ENCODE measurements at regions not wholly inside any gene's neighbourhood (a gene's known extent, or its start where the extent isn't known, plus 50 kb on each side); places are given as distances from the start of the nearest gene placed in this dataset.
"Not testable (repeated sequence)": the region's sequence is repeated elsewhere in the genome, so short reads cannot be mapped to it uniquely, and the experiment has no call there.

DNA sequence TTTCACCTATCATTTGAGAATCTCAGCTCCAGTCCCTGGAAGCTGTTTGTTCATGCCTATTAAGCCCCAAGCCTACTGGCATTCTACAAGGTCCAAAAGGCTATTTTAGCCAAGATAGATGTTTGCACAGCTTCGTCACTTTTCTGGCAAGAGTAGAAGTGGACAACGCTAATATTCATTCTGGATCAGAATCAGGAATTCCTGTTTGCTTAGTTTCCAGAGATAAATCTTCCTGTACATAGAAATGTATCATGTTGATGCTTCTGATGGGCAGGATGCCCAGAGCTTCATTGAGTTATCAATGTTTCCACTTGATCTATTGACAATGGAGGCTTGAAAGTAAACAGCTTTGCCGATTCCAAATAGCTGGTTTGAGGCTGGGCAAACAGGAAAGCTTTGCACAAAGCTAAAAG lies 260.7 kb upstream of the CA10 start:
- H3K4me3 Mint-ChIP-seq: no peak overlapping the region
- H3K27ac Mint-ChIP-seq: no peak overlapping the region
- no peaks in the 10 kb centered on the region for H3K36me3 Mint-ChIP-seq
- TF ChIP-seq, protein P1, sequence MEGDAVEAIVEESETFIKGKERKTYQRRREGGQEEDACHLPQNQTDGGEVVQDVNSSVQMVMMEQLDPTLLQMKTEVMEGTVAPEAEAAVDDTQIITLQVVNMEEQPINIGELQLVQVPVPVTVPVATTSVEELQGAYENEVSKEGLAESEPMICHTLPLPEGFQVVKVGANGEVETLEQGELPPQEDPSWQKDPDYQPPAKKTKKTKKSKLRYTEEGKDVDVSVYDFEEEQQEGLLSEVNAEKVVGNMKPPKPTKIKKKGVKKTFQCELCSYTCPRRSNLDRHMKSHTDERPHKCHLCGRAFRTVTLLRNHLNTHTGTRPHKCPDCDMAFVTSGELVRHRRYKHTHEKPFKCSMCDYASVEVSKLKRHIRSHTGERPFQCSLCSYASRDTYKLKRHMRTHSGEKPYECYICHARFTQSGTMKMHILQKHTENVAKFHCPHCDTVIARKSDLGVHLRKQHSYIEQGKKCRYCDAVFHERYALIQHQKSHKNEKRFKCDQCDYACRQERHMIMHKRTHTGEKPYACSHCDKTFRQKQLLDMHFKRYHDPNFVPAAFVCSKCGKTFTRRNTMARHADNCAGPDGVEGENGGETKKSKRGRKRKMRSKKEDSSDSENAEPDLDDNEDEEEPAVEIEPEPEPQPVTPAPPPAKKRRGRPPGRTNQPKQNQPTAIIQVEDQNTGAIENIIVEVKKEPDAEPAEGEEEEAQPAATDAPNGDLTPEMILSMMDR (IDR thresholded peaks at IDR 0.05; ENCODE audit: unreplicated experiment): no peak
- DNase-seq (ENCODE audit: low spot score in 2 of 2, unreplicated experiment in 2 of 2): no peak
- peaks cover 14% of the 10 kb centered on the region for H3K27me3 Mint-ChIP-seq (ENCODE audit: low read depth)
- peaks cover 2% of the 10 kb centered on the region for H3K4me1 Mint-ChIP-seq
- peaks cover 6% of the 10 kb centered on the region for H3K9me3 Mint-ChIP-seq

DNA sequence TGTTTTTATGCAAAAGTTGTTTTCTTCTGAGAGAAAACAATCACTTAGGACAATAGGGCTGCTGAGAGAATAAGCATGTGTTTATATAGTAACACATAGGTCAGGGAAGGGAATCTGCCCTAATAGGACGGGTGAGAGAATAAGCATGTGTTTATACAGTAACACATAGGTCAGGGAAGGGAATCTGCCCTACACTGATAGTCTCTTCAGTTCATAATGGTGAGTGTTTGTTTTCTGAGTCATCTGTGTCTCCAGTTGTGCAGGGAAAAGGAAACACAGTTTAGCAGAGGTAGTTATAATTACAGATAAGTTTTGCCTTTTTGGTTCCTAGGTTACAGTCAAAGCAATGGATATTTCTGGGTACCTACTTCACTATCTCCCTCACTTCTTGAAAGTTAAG lies 252.3 kb upstream of the CA10 start:
- H3K4me3 Mint-ChIP-seq: no peak overlapping the region
- TF ChIP-seq, protein P1 (IDR thresholded peaks at IDR 0.05; ENCODE audit: unreplicated experiment): no peak
- H3K27me3 Mint-ChIP-seq (ENCODE audit: low read depth): no peaks in the 10 kb centered on the region
- H3K36me3 Mint-ChIP-seq: no peaks in the 10 kb centered on the region
- H3K9me3 Mint-ChIP-seq: no peaks in the 10 kb centered on the region
- DNase-seq (ENCODE audit: low spot score in 2 of 2, unreplicated experiment in 2 of 2): no peak
- H3K4me1 Mint-ChIP-seq: no peaks in the 10 kb centered on the region
- no peak overlapping the region for H3K27ac Mint-ChIP-seq

DNA sequence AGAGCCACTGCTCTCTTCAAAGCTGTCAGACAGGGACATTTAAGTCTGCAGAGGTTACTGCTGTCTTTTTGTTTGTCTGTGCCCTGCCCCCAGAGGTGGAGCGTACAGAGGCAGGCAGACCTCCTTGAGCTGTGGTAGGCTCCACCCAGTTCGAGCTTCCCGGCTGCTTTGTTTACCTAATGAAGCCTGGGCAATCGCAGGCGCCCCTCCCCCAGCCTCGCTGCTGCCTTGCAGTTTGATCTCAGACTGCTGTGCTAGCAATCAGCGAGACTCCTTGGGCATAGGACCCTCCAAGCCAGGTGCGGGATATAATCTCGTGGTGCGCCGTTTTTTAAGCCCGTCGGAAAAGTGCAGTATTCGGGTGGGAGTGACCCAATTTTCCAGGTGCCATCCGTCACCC lies 250.7 kb upstream of the CA10 start:
- H3K36me3 Mint-ChIP-seq; H3K4me1 Mint-ChIP-seq; H3K27ac Mint-ChIP-seq; DNase-seq (ENCODE audit: low spot score in 2 of 2, unreplicated experiment in 2 of 2); H3K27me3 Mint-ChIP-seq (ENCODE audit: low read depth); H3K4me3 Mint-ChIP-seq; H3K9me3 Mint-ChIP-seq: not testable (repeated sequence)

DNA sequence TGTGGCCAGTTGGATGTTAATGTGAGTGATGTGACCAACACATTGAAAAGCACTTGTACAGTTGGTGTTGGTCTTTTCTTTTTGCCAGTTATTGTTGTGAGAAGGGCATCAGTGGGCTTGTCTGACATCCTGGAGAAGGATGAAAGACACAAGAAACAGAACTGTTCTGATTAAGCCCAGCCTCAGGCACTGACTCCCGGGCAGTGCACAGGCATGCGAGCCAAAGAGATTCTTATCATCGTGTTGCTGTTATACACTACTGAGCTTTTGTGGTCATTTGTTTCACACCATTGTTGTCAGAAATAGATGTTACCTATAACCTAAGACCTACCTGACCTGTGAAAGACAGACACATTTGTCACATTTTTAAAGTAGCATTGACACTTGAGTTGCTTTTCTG lies 236.8 kb upstream of the CA10 start:
- Mint-ChIP-seq H3K4me3 (no peak overlapping the region), H3K36me3 (no peaks in the 10 kb centered on the region), H3K27me3 (ENCODE audit: low read depth) (peaks cover 31% of the 10 kb centered on the region), H3K9me3 (peaks cover 13% of the 10 kb centered on the region), H3K27ac (no peak overlapping the region), H3K4me1 (peaks cover 1% of the 10 kb centered on the region)
- TF ChIP-seq, protein P1 (IDR thresholded peaks at IDR 0.05; ENCODE audit: unreplicated experiment): no peak
- no peak for DNase-seq (ENCODE audit: low spot score in 2 of 2, unreplicated experiment in 2 of 2)

DNA sequence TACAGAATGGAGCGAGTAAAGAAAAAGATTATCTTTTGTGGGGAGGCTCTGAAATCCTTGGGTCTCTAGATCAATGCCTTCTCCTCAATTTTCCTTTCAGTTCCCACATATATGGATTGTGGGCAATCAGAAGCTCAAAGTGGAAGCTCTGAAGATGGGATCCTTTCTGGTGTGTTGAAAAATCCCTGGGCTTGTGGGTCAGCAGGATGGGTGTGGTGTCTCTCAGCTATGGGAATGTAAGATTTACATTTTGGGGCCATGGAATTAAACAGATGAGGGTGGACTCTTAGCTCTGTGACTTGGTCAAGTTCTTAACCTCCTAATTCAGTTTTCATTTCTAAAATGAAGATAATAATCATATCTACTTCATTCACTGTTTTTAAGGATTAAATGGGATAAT lies 231.9 kb upstream of the CA10 start:
- Mint-ChIP-seq H3K4me3 (no peak overlapping the region), H3K4me1 (no peaks in the 10 kb centered on the region), H3K27me3 (ENCODE audit: low read depth) (peaks cover 24% of the 10 kb centered on the region), H3K9me3 (no peaks in the 10 kb centered on the region), H3K36me3 (no peaks in the 10 kb centered on the region), H3K27ac (no peak overlapping the region)
- no peak for DNase-seq (ENCODE audit: low spot score in 2 of 2, unreplicated experiment in 2 of 2)
- TF ChIP-seq, protein P1 (IDR thresholded peaks at IDR 0.05; ENCODE audit: unreplicated experiment): no peak

DNA sequence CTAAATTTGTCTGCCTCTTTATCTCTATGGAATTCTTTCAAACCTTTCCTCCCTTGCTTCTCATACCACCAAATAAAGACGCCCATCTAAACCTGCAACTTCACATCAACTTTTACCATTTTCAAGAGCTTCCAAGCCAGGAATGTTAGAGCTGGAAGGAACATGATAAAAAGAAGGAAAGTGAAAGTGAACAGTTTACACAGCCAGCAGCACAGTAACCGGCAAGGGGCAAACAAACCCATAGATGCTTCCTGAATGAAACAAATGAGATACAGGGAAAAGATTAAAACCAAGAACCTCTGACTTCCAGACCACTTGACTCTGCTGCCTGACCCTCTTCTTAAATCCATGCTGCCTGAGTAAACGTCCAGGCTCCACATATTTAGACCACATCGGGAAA lies 231.1 kb upstream of the CA10 start:
- DNase-seq (ENCODE audit: low spot score in 2 of 2, unreplicated experiment in 2 of 2): no peak
- no peaks in the 10 kb centered on the region for H3K9me3 Mint-ChIP-seq
- TF ChIP-seq, protein P1 (IDR thresholded peaks at IDR 0.05; ENCODE audit: unreplicated experiment): no peak
- H3K27me3 Mint-ChIP-seq (ENCODE audit: low read depth): peaks cover 27% of the 10 kb centered on the region
- no peak overlapping the region for H3K27ac Mint-ChIP-seq
- no peaks in the 10 kb centered on the region for H3K4me1 Mint-ChIP-seq
- no peaks in the 10 kb centered on the region for H3K36me3 Mint-ChIP-seq
- H3K4me3 Mint-ChIP-seq: no peak overlapping the region

All from mesothelial cell of epicardium (in vitro differentiated cells).